Brain pericyte (primary cell): ENCODE measurements at regions not wholly inside any gene's neighbourhood (a gene's known extent, or its start where the extent isn't known, plus 50 kb on each side); places are given as distances from the start of the nearest gene placed in this dataset.
"Not testable (repeated sequence)": the region's sequence is repeated elsewhere in the genome, so short reads cannot be mapped to it uniquely, and the experiment has no call there.

Experiments used
- DNase-seq: peaks from one replicate; pipeline ENCODE4 v3.0.0-alpha.2; 2012; ENCODE audit warnings: low read depth, low spot score

DNA sequence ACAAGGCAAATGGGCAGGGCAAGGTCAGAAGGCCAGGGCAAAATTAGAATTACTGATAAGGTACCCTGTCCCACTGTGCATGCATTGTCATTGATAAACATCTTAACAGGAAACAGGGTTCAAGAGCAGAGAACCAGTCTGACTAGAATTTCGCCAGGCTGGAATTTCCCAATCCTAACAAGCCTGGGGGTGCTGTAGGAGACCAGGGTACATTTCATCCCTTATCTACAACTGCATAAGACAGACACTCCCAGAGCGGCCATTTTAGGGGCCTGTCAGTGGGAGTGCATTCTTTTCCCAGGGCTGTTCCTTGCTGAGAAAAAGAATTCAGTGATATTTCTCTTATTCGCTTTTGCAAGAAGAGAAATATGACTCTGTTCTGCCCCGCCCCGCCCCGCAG is 218.7 kb upstream of the RASA1 start:
- DNase-seq = not testable (repeated sequence)

DNA sequence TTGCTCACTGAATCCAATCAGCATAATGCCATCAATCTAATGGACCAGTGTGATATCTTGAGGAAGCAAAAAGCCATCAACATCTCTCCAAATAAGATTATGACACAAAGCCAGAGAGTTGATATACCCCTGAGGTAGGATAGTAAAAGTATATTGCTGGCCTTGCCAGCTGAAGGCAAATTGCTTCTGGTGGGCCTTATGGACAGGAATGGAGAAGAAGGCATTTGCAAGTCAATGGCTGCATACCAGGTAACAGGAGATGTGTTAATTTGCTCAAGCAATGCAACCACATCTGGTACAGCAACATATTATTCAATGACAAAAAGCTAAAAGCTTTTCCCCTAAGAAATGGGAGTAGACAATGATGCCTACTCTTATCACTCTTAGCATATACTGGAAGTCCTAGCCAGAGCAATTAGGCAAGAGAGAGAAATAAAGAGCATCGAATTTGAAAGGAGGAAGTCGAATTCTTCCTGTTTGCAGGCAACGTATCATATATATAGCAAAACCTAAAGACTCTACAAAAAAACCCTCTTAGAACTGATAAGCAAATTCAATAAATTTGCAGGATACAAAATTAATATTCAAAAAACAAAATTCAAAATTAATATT is 216.1 kb upstream of the RASA1 start:
- DNase-seq = no peak

DNA sequence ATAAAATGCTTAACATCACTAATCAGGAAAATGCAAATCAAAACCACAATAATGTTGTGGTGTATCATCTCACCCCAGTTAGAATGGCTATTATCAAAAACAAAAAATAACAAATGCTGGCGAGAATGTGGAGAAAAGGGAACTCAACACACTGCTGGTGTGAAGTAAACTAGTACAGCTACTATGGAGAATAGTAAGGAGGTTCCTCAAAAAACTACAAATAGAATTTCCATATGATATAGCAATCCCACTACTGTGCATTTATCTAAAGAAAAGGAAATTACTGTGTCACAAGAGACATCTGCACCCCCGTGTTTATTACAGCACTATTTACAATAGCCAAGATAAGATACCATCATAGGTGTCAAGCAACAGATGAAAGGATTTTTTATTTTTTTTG is 214.5 kb upstream of the RASA1 start:
- no peak for DNase-seq

DNA sequence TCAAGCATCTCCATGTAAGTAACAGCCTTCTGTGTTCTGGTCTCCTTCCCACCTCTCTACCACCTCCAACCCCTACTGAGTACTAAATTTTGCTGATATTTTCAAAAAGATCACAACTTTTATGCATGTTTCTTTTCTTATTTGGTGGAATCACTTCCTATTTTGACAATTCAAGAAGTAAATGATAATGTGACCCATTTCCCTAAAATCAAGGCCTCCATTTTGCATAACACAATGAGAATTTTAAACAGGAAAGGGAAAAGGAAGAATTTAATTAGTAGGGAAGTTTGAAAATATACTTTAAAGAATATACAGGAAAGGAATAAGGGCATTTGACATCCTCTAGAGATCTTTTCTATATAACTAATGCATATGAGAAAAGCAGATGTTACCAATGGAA is 212.9 kb upstream of the RASA1 start:
- no peak for DNase-seq

- DNase-seq = no peak
Measured at GRCh38 chr5:87061046-87061445, 206.6 kb upstream of the RASA1 start.

DNA sequence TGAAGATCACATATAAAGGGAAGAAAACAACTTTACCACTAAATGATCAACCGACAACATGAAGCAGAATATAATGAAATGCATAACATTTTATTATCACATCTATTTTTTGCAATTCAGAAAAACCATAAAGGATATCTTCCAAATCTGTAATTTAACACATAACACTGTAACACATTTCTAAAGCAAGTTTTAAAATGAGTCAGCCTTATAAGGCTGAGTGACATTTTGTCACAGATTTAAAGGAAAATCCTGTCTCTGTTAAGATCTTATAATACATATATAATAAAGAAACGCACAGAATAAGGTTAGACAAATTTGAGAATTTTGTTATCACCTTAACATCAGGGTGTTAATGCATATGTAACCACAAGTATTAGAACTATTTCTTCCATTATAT is 198.4 kb upstream of the RASA1 start:
- no peak for DNase-seq

- peak; percentile 11 for DNase-seq
Measured at GRCh38 chr5:87069974-87070608, 197.6 kb upstream of the RASA1 start.

DNA sequence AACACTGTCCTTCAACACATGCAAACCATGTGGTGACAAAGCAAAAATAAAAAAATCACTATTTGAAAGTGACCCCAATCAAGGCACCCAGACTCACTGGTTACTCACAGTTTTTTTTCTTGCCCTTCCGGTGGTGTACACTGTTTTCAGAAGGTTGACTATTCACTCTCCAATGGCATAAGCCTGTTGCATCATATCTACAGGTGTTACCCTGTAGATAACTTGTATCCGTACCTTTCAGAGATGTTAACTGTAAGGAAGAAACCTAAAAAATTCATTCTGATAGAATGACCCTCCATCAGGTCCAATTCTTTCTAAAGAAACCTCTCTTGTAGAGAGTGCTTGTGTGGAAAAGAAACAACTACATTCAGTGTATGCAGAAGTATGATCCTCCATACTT is 193.6 kb upstream of the RASA1 start:
- no peak for DNase-seq

DNA sequence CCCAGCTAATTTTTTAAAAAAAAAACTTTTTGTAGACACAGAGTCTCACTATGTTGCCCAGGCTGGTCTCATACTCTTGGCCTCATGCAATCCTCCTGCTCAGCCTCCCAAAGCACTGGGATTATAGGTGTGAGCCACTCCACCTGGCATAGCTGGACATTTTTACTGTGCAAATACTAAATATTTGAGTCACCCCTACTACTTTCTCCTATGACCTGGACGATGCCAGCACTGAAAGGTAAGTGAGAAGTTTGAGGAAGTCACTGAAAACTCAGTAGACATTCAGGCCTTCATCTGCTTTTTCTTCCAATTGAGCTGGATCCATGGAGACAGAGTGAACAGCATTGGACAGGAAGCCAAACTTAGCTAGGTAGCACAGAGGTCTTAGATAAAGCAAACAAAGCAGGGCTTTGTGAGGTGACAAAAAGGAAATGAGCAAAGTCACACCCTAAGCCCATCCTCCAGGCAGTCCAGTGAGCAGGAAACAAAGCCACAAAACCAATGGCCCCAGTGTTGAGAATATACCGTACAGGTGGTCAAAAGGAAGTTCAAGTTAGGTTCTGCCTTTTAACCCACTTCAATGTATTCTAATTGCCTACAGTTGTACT is 192.6 kb upstream of the RASA1 start:
- no peak for DNase-seq

- no peak for DNase-seq
Measured at GRCh38 chr5:87076411-87076810, 191.3 kb upstream of the RASA1 start.

GRCh38 chr5:87076931-87077330 is 190.8 kb upstream of the RASA1 start:
- DNase-seq = no peak

DNA sequence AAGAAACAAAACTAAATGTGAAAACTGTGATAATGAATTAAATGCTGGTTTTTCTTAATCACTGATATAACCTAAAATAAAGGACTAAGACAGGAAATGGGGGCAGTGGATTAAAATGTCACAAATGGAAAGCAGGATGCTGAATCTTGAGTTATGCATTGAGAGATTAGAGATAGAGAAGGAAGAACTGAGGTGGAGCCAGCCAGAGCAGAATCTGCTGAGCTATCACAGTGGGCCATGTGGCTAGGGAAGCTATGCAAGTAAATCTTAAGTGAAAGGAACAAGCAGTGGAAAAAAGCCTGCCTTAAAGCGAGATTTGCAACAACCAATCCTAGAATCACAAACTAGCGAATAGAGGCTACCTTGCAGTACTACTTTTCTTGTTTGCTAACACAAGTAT is 188.5 kb upstream of the RASA1 start:
- no peak for DNase-seq

DNA sequence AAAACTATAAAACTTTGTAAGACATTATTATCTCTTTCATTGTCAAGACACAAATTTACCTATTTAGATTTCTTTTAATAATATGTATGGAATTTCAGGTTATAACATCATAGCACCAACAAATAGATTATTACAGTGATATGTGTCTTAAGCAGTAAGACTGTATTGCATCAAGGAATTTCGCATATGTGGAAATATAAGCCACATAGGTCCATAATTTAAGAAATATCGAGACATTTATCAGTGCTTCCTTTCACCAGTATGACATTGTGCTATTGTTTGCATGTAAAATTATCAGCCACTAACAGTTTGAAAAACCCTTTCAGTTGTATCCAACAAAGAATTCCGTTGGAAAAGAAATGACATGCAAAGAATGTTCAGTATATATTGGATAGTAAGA is 186.7 kb upstream of the RASA1 start:
- DNase-seq = no peak

- no peak for DNase-seq
Measured at GRCh38 chr5:87081511-87082372, 185.9 kb upstream of the RASA1 start.

DNA sequence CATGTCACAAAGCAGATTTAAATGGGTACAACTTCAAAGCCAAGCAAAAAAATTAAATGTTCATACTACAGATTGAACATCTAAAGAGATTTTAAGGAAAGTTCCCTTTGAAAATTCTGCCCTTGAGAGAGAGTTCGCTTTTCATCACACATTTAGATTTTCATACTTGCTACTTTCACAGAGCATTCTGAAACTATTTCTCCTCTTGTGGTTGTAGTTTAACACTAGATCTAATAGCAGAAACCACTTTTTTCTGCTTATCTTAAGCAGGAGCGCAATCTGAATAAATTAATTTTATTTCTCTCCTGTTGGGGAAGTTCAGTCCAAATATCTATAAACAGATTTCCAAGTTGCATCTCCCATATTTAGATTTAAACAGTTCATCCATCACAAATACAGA is 173.3 kb upstream of the RASA1 start:
- DNase-seq = no peak

GRCh38 chr5:87094833-87095232 is 172.8 kb upstream of the RASA1 start:
- no peak for DNase-seq

DNA sequence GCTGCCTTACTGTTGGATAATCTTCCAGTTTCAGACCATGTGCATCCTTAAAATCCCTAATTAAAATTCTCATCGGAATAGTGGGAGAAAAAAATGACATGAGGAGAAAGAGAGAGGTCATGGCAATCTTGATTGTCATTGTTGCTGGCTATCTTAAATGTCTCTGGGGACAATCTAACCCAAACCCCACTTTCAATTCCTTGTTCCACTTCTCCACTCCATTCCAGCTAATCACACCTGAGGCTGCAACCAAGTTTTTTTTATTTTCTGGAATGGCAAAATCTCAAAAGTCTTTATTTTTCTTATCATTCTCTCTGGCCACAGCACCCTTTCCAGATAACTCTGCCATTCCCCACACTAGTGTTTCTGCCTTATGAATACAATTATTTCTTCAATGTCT is 171.9 kb upstream of the RASA1 start:
- no peak for DNase-seq

- no peak for DNase-seq
Measured at GRCh38 chr5:87097664-87098063, 170.0 kb upstream of the RASA1 start.

- no peak for DNase-seq
Measured at GRCh38 chr5:87099291-87099839, 168.3 kb upstream of the RASA1 start.

DNA sequence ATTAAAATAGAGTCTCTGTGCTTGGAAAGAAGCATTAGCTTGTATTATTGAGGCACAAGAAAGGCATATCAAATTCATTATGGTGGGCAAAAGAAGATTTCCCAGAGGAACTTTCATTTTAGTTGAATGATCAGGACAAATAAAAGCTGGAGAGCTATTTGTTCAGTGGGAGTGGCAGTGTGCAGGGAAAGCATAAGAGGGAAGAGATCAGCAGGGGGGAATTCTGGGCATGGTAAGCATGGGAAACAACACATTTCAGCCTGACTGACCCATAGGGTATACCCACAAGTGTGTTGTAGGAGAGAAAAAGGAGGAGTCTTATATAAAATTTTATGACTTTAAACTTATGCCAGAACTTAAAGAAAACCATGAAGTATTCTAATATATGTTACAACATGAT is 167.7 kb upstream of the RASA1 start:
- no peak for DNase-seq

- no peak for DNase-seq
Measured at GRCh38 chr5:87101321-87101720, 166.4 kb upstream of the RASA1 start.

GRCh38 chr5:87102841-87103240 is 164.8 kb upstream of the RASA1 start:
- DNase-seq = no peak
